ENCODE measurements at regions not wholly inside any gene's neighbourhood (a gene's known extent, or its start where the extent isn't known, plus 50 kb on each side); places are given as distances from the start of the nearest gene placed in this dataset.

- H3K9me3 ChIP-seq (ENCODE audit: control insufficient read depth in 2 of 2, low read length in 2 of 2) = peaks cover 5 to 9% of the 10 kb centered on the region in 2 donors
- H3K9ac ChIP-seq (ENCODE audit: low read length in 2 of 2) = no peak overlapping the region
- H3K27ac ChIP-seq (ENCODE audit: low read length) = no peak overlapping the region
- H3K36me3 ChIP-seq (ENCODE audit: control insufficient read depth in 2 of 2, insufficient read depth in 2 of 2, low read length in 2 of 2) = no peaks in the 10 kb centered on the region
- H3K4me1 ChIP-seq (ENCODE audit: control insufficient read depth, insufficient read depth, low read length) = no peaks in the 10 kb centered on the region
- H3K27me3 ChIP-seq (ENCODE audit: control insufficient read depth in 1 of 2, insufficient read depth in 2 of 2, low read length in 2 of 2) = no peaks in the 10 kb centered on the region
- no peak overlapping the region for H3K4me3 ChIP-seq (ENCODE audit: low read length in 2 of 2)
Observed at GRCh38 chr7:46885167-46885566, 696.7 kb downstream of the TNS3 start.

GRCh38 chr7:46881507-46882127 lies 700.3 kb downstream of the TNS3 start:
- Histone ChIP-seq H3K27ac (ENCODE audit: low read length) (no peak overlapping the region), H3K36me3 (ENCODE audit: control insufficient read depth in 2 of 2, insufficient read depth in 2 of 2, low read length in 2 of 2) (no peaks in the 10 kb centered on the region)

DNA sequence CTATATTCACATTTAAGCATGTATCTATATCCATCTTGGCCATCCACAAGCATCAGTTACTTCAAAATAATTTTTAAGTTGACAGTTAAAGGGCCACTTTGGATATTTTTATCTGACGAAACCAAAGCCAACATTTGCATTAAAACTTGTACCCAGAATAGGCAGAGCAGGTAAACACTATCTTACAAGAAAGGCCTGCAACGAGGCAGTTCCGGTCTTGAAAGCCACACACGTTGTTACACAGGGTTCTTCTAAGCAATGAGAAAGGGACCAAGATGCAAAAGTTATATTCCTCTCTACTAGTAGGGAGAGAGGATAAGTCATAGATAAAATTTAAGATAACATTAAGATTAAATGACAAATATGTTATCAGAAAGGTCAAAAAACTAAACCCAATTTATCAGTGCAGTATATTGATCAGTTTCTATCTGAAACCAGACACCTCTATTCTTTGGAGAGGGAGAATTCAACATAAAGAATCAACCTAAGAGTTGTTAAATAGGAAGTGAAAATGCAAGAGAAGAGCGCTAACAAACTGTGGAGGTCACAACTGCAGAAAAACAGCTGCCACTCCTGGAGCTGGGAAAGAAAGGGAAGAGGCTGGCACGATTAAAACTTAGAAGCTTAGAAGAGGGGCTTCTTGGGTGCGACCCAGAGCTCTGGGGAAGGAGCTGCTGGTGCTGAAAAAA lies 701.3 kb downstream of the TNS3 start:
- Histone ChIP-seq H3K36me3 (ENCODE audit: control insufficient read depth in 2 of 2, insufficient read depth in 2 of 2, low read length in 2 of 2) (no peaks in the 10 kb centered on the region), H3K4me1 (ENCODE audit: control insufficient read depth, insufficient read depth, low read length) (no peaks in the 10 kb centered on the region), H3K27ac (ENCODE audit: low read length) (no peak overlapping the region), H3K9ac (ENCODE audit: low read length in 2 of 2) (no peak overlapping the region), H3K4me3 (ENCODE audit: low read length in 2 of 2) (no peak overlapping the region), H3K9me3 (ENCODE audit: control insufficient read depth in 2 of 2, low read length in 2 of 2) (no peaks in the 10 kb centered on the region), H3K27me3 (ENCODE audit: control insufficient read depth in 1 of 2, insufficient read depth in 2 of 2, low read length in 2 of 2) (no peaks in the 10 kb centered on the region)

More at GRCh38 chr7:46881507-46882127, 700.3 kb downstream of the TNS3 start:
- Histone ChIP-seq H3K4me3 (ENCODE audit: low read length in 2 of 2) (no peak overlapping the region), H3K9me3 (ENCODE audit: control insufficient read depth in 2 of 2, low read length in 2 of 2) (no peaks in the 10 kb centered on the region), H3K27me3 (ENCODE audit: control insufficient read depth in 1 of 2, insufficient read depth in 2 of 2, low read length in 2 of 2) (no peaks in the 10 kb centered on the region), H3K4me1 (ENCODE audit: control insufficient read depth, insufficient read depth, low read length) (no peaks in the 10 kb centered on the region), H3K9ac (ENCODE audit: low read length in 2 of 2) (no peak overlapping the region)

- H3K27me3 ChIP-seq (ENCODE audit: control insufficient read depth in 1 of 2, insufficient read depth in 2 of 2, low read length in 2 of 2) = no peaks in the 10 kb centered on the region
- no peak overlapping the region for H3K27ac ChIP-seq (ENCODE audit: low read length)
- H3K36me3 ChIP-seq (ENCODE audit: control insufficient read depth in 2 of 2, insufficient read depth in 2 of 2, low read length in 2 of 2) = no peaks in the 10 kb centered on the region
- H3K4me1 ChIP-seq (ENCODE audit: control insufficient read depth, insufficient read depth, low read length) = no peaks in the 10 kb centered on the region
- no peak overlapping the region for H3K9ac ChIP-seq (ENCODE audit: low read length in 2 of 2)
- H3K9me3 ChIP-seq (ENCODE audit: control insufficient read depth in 2 of 2, low read length in 2 of 2) = no peaks in the 10 kb centered on the region
- no peak overlapping the region for H3K4me3 ChIP-seq (ENCODE audit: low read length in 2 of 2)
Observed at GRCh38 chr7:46879783-46880182, 702.1 kb downstream of the TNS3 start.

DNA sequence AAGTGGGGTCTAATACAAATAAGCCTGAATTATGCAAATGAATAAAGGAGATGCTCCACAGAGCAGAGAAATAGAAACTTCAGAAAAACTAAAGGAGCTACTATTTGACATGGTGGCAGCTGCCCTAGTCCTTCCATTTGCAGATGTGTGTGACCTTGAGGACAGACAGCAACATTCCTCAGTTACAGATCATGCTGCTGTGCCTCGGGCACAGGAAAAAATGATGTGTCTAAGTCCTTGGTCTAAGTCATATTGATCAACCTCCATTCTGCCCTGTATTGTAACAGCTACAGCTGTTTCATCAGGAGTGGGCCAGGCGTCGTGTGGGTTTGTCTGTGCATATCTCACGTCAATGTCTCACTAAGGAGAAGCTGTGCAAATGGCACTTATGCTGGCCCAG lies 710.4 kb downstream of the TNS3 start:
- H3K27ac ChIP-seq (ENCODE audit: low read length) = no peak overlapping the region
- H3K4me3 ChIP-seq (ENCODE audit: low read length in 2 of 2) = no peak overlapping the region
- no peaks in the 10 kb centered on the region for H3K27me3 ChIP-seq (ENCODE audit: control insufficient read depth in 1 of 2, insufficient read depth in 2 of 2, low read length in 2 of 2)
- H3K4me1 ChIP-seq (ENCODE audit: control insufficient read depth, insufficient read depth, low read length) = no peaks in the 10 kb centered on the region
- H3K9ac ChIP-seq (ENCODE audit: low read length in 2 of 2) = no peak overlapping the region
- H3K36me3 ChIP-seq (ENCODE audit: control insufficient read depth in 2 of 2, insufficient read depth in 2 of 2, low read length in 2 of 2) = no peaks in the 10 kb centered on the region
- no peaks in the 10 kb centered on the region for H3K9me3 ChIP-seq (ENCODE audit: control insufficient read depth in 2 of 2, low read length in 2 of 2)

DNA sequence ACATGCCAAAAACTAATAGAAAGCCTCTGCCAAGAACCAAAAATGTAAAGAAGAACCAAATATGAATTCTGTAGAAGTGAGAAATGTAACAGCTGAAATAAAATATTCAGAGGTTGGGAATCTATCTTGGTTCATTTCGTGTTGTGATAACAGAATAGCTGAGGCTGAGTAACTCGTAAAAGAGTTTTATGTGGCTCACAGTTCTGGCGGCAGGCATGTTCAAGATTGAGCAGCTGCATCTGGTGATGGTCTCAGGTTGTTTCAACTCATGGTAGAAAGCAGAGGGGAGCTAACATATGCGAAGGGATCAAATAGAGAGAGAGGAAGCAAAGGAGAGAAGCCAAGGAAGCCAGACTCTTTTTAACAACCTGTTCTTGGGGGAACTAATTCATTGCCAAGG lies 717.2 kb downstream of the TNS3 start:
- H3K27ac ChIP-seq (ENCODE audit: low read length) = no peak overlapping the region
- H3K9me3 ChIP-seq (ENCODE audit: control insufficient read depth in 2 of 2, low read length in 2 of 2) = no peaks in the 10 kb centered on the region
- no peaks in the 10 kb centered on the region for H3K4me1 ChIP-seq (ENCODE audit: control insufficient read depth, insufficient read depth, low read length)
- no peak overlapping the region for H3K4me3 ChIP-seq (ENCODE audit: low read length in 2 of 2)
- H3K36me3 ChIP-seq (ENCODE audit: control insufficient read depth in 2 of 2, insufficient read depth in 2 of 2, low read length in 2 of 2) = no peaks in the 10 kb centered on the region
- no peaks in the 10 kb centered on the region for H3K27me3 ChIP-seq (ENCODE audit: control insufficient read depth in 1 of 2, insufficient read depth in 2 of 2, low read length in 2 of 2)
- no peak overlapping the region for H3K9ac ChIP-seq (ENCODE audit: low read length in 2 of 2)

DNA sequence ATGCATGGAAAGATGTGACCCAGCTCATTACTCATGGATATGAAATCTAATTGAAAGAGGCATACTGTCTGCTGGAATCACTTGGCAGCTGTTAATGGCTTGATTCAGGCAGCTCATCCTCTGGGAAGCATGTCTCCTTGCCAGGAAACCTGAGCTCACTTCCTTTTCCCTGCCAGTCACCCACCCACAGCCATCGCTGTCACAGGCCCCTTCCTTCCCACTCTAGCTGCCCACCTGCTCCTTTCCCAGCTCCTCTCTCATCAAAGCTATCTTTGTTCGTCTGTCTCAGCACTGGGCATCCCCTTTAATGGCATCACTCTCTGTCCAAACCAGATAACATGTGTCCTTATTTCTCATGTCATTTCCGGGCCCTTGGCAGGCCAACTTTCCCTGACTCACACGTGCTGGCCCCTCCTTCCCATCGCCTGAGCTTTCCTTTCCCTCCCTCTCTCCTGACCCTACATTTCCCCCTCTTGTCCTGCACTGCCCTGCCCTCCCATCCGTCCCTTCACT lies 721.9 kb downstream of the TNS3 start:
- no peaks in the 10 kb centered on the region for H3K36me3 ChIP-seq (ENCODE audit: control insufficient read depth in 2 of 2, insufficient read depth in 2 of 2, low read length in 2 of 2)
- no peak overlapping the region for H3K4me3 ChIP-seq (ENCODE audit: low read length in 2 of 2)
- no peaks in the 10 kb centered on the region for H3K4me1 ChIP-seq (ENCODE audit: control insufficient read depth, insufficient read depth, low read length)
- H3K9me3 ChIP-seq (ENCODE audit: control insufficient read depth in 2 of 2, low read length in 2 of 2) = no peaks in the 10 kb centered on the region
- no peak overlapping the region for H3K9ac ChIP-seq (ENCODE audit: low read length in 2 of 2)
- H3K27ac ChIP-seq (ENCODE audit: low read length) = no peak overlapping the region
- H3K27me3 ChIP-seq (ENCODE audit: control insufficient read depth in 1 of 2, insufficient read depth in 2 of 2, low read length in 2 of 2) = no peaks in the 10 kb centered on the region

DNA sequence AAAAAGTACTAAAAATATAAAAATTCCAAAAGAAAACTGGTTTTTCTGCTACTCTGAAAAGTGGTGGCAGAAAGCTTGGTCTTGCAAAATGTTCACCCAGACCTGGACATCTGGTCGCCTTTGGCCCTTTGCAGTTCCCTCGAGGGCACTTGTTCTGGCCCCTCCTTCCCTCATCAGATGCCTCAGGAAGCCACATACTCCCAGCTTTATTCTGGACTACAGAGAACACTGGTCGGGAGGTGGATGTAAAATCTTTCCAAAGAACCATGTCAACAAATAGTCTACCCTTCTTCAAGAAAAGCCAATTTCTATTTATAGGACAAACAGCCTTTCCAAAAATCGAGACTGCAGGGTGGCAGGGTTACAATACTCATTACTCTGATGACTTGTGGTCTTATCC lies 726.1 kb downstream of the TNS3 start:
- no peaks in the 10 kb centered on the region for H3K36me3 ChIP-seq (ENCODE audit: control insufficient read depth in 2 of 2, insufficient read depth in 2 of 2, low read length in 2 of 2)
- H3K9ac ChIP-seq (ENCODE audit: low read length in 2 of 2) = no peak overlapping the region
- no peaks in the 10 kb centered on the region for H3K27me3 ChIP-seq (ENCODE audit: control insufficient read depth in 1 of 2, insufficient read depth in 2 of 2, low read length in 2 of 2)
- H3K9me3 ChIP-seq (ENCODE audit: control insufficient read depth in 2 of 2, low read length in 2 of 2) = no peaks in the 10 kb centered on the region
- no peak overlapping the region for H3K27ac ChIP-seq (ENCODE audit: low read length)
- peaks cover 3% of the 10 kb centered on the region for H3K4me1 ChIP-seq (ENCODE audit: control insufficient read depth, insufficient read depth, low read length)
- H3K4me3 ChIP-seq (ENCODE audit: low read length in 2 of 2) = no peak overlapping the region

DNA sequence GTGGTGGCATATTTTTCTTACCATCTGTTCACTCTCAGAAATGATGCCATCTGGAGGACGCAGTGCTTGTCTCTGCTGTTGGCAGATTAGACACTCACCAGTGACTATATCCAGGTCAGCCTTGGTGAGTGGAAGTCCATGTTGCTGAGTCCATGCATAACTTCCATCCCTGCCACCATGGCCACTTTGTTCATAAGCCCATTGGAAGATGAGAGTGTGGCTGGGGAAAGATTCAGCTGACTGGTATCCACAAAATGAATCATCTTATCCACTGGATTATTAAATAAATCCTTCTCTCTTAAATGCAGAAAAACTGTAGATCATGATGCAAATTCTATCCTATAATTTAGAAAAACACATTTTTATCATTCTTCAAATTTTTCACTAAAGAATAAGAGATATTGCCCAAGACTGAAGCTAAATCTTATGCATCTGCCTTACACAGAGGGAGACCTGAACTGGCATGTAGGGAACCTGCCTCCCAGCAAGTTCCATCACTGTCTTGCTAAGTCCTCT lies 726.9 kb downstream of the TNS3 start:
- H3K36me3 ChIP-seq (ENCODE audit: control insufficient read depth in 2 of 2, insufficient read depth in 2 of 2, low read length in 2 of 2) = no peaks in the 10 kb centered on the region
- H3K27me3 ChIP-seq (ENCODE audit: control insufficient read depth in 1 of 2, insufficient read depth in 2 of 2, low read length in 2 of 2) = no peaks in the 10 kb centered on the region
- no peak overlapping the region for H3K9ac ChIP-seq (ENCODE audit: low read length in 2 of 2)
- H3K9me3 ChIP-seq (ENCODE audit: control insufficient read depth in 2 of 2, low read length in 2 of 2) = no peaks in the 10 kb centered on the region
- H3K27ac ChIP-seq (ENCODE audit: low read length) = no peak overlapping the region
- H3K4me3 ChIP-seq (ENCODE audit: low read length in 2 of 2) = no peak overlapping the region
- peaks cover 3% of the 10 kb centered on the region for H3K4me1 ChIP-seq (ENCODE audit: control insufficient read depth, insufficient read depth, low read length)

- peaks cover 3% of the 10 kb centered on the region for H3K4me1 ChIP-seq (ENCODE audit: control insufficient read depth, insufficient read depth, low read length)
- no peak overlapping the region for H3K4me3 ChIP-seq (ENCODE audit: low read length in 2 of 2)
- H3K36me3 ChIP-seq (ENCODE audit: control insufficient read depth in 2 of 2, insufficient read depth in 2 of 2, low read length in 2 of 2) = no peaks in the 10 kb centered on the region
- H3K27me3 ChIP-seq (ENCODE audit: control insufficient read depth in 1 of 2, insufficient read depth in 2 of 2, low read length in 2 of 2) = no peaks in the 10 kb centered on the region
- no peak overlapping the region for H3K27ac ChIP-seq (ENCODE audit: low read length)
- no peaks in the 10 kb centered on the region for H3K9me3 ChIP-seq (ENCODE audit: control insufficient read depth in 2 of 2, low read length in 2 of 2)
- H3K9ac ChIP-seq (ENCODE audit: low read length in 2 of 2) = no peak overlapping the region
Observed at GRCh38 chr7:46853451-46853850, 728.5 kb downstream of the TNS3 start.

DNA sequence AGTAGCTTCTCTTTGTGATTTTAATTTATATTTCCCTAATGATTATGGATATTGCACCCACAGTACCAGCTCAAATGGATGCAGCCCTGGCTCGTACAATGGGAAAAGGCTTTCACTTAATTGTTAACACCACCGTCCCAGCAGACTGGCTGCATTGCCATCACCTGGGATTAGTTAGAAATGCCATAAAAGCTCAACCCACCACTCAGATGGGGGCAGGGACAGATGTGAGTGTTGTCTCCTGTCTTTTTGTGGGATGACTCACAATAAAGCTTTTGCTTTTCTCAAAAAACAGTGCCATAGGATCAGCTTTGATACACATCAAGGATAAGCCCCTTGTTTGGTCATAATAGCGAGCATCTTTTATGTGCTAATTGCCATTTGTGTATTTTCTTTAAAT lies 729.1 kb downstream of the TNS3 start:
- Histone ChIP-seq H3K4me1 (ENCODE audit: control insufficient read depth, insufficient read depth, low read length) (peaks cover 3% of the 10 kb centered on the region), H3K27ac (ENCODE audit: low read length) (no peak overlapping the region), H3K4me3 (ENCODE audit: low read length in 2 of 2) (no peak overlapping the region), H3K9ac (ENCODE audit: low read length in 2 of 2) (no peak overlapping the region), H3K36me3 (ENCODE audit: control insufficient read depth in 2 of 2, insufficient read depth in 2 of 2, low read length in 2 of 2) (no peaks in the 10 kb centered on the region), H3K9me3 (ENCODE audit: control insufficient read depth in 2 of 2, low read length in 2 of 2) (no peaks in the 10 kb centered on the region), H3K27me3 (ENCODE audit: control insufficient read depth in 1 of 2, insufficient read depth in 2 of 2, low read length in 2 of 2) (no peaks in the 10 kb centered on the region)
